WTC11 (cell line): ENCODE measurements at regions not wholly inside any gene's neighbourhood (a gene's known extent, or its start where the extent isn't known, plus 50 kb on each side); places are given as distances from the start of the nearest gene placed in this dataset.
"Not testable (repeated sequence)": the region's sequence is repeated elsewhere in the genome, so short reads cannot be mapped to it uniquely, and the experiment has no call there.

Experiments
- CTCF ChIP-seq: fragments of 200-600 bp; IDR thresholded peaks from 2 replicates; pipeline ENCODE4 v1.8.0; 2022; ENCODE audit warnings: antibody characterized with exemption
- NFYB ChIP-seq: sonication (generic); formaldehyde crosslinking; conservative IDR thresholded peaks from 2 replicates; pipeline ENCODE4 v1.8.0; 2022; ENCODE audit warnings: low read depth, missing genetic modification reagents
- TF ChIP-seq, protein P1 (sequence below): sonication (generic); formaldehyde crosslinking; IDR thresholded peaks from 2 replicates; pipeline ENCODE4 v1.8.0; 2022; ENCODE audit warnings: mild to moderate bottlenecking, missing genetic modification reagents

- TF ChIP-seq CTCF; NFYB (CRISPR knock-in tag): not testable (repeated sequence)
- TF ChIP-seq, protein P1, sequence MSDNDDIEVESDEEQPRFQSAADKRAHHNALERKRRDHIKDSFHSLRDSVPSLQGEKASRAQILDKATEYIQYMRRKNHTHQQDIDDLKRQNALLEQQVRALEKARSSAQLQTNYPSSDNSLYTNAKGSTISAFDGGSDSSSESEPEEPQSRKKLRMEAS (CRISPR knock-in tag): not testable (repeated sequence)
Observed at GRCh38 chr14:105686050-105686449, 159.7 kb downstream of the TMEM121 start.
